Stimulated activated CD4-positive, alpha-beta T cell treated with anti-CD3 and anti-CD28 coated beads, Interleukin-12 subunit alpha, Interleukin-12 subunit beta, amount 100 ng/mL, for 24 hours (primary cell): ENCODE measurements at regions not wholly inside any gene's neighbourhood (a gene's known extent, or its start where the extent isn't known, plus 50 kb on each side); places are given as distances from the start of the nearest gene placed in this dataset.
"Not testable (repeated sequence)": the region's sequence is repeated elsewhere in the genome, so short reads cannot be mapped to it uniquely, and the experiment has no call there.

Source experiments
- DNase-seq, 2 experiments: peaks; one replicate each; pipeline ENCODE4 v3.0.0-alpha.2; 2020; ENCODE audit warnings: low read depth in 2 of 2

DNA sequence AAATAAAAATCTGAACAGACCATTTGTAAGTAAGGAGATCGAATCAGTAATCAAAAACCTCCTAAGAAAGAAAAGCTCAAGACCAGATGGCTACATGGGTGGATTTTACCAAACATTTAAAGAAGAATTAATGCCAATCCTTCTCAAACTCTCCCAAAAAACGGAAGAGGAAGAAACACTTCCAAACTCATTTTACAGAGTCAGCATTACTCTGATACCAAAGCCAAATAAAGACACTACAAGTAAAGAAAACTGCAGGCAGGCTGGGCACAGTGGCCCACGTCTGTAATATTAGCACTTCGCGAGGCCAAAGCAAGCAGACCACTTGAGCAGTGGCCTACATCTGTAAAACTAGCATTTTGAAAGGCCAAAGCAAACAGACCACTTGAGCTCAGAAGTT lies 159.8 kb downstream of the DPY19L2 start:
- no peak for DNase-seq

DNA sequence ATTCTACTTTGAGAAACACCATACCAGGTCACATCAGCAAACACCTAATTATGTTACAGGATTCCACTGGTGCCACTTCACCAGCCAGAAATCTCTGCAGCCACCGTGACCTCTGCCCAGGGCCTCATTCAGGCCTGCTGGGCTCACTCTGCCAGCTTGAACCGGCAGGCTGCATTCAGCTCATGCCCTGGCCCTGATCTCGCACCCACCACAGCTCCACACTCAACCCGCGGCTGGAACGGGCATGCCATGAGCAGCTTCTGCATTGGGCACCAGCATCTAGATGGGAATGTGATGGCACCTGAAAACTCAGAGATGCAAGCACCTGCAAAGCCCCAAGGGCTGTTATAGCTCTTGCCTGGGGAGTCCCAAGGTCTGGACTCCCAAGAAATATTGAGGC lies 168.7 kb downstream of the DPY19L2 start:
- DNase-seq: no peak

DNA sequence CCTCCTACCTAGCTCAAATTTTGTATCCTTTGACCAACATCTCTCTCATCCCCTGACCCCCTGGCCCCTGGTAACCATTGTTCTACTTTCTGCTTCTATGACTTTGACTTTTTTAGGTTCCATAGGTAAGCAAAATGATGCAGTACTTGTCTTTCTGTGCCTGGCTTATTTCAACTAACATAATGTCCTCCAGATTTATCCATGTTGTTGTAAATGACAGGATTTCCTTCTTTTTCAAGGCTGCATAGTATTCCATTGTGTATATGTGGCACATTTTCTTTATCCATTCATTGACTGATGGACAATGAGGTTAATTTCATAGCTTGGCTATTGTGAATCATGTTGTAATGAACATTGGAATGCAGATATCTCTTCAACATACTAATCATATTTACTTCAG lies 170.1 kb downstream of the DPY19L2 start:
- DNase-seq: no peak

DNA sequence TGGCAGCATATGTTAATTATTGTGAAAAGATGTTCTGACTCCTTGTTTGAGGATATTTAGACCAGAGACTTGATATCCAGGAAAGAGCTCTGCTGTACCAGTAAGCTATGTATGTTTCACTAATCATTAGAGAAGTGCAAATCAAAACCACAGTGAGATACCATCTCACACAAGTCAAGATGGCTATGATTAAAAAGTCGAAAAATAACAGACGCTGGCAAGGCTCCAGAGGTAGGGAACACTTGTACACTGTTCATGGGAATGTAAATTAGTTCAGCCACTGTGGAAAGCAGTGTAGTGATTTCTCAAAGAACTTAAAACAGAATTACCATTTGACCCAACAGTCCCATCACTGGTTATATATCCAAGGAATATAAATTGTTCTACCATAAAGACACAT lies 171.6 kb downstream of the DPY19L2 start:
- no peak for DNase-seq

DNA sequence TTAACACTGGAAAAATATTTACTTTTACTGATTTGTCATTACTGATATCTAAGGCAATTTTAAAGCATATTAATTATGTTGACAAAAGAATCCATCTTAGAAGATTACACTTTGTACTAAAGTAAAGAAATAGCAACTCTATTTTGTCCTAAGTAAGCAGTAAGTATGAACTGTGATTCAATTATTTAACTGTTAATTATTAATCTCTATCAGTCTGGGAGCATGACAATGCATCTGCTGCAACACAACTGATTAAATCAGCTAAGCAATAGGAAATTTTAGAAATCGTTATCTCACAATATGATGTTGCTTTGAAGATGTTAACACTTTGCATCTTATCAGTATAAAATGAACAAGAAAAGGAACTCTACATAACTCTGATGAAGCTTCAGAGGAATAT lies 172.3 kb downstream of the DPY19L2 start:
- no peak for DNase-seq

DNA sequence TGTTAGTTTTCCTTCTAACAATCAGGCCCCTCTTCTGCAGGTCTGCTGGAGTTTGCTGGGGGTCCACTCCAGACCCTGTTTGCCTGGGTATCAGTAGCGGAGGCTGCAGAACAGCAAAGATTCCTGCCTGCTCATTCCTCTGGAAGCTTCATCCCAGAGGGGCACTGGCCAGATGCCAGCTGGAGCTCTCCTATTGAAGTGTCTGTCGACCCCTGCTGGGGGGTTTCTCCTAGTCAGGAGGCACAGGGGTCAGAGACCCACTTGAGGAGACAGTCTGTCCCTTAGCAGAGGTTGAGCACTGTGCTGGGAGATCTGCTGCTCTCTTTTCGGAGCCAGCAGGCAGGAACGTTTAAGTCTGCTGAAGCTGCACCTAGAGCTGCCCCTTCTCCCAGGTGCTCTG lies 174.9 kb downstream of the DPY19L2 start:
- not testable (repeated sequence) for DNase-seq

DNA sequence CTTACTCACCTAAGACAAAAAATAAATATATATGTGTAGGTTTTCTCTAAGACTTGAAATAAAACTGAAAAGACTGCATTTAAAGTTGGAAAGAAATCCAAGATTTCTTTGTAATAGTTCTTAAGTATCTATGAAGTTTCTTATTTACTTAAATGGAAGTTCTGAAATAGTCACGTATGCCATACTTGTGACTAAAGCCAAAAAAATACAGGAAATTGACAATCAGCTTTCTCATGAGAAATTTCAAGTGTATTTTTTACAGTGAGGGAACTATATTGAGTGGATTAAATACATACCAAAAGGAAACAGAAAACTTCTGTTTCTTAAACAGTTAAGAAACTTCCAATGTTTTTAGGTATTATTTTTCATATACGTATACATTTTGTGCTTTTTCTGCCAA lies 188.1 kb downstream of the DPY19L2 start:
- DNase-seq: no peak

DNA sequence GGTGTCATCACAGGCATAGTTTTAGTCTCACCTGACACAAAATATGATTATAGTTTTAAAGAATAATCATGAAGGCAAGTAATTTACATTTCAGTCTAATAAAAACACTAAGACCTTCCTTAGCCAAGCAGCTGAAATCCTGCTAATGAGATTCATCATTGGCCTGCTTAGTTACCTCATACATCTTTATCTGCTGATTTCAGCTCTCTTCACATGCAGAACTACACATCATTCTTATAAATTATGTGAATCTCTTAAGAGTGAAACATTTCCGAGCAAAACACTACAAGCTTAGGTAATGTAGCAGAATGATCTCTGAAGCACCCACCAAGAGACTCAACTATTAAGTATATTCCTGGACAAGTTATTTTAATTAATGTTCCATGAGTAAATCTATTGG lies 198.1 kb downstream of the DPY19L2 start:
- DNase-seq: no peak

DNA sequence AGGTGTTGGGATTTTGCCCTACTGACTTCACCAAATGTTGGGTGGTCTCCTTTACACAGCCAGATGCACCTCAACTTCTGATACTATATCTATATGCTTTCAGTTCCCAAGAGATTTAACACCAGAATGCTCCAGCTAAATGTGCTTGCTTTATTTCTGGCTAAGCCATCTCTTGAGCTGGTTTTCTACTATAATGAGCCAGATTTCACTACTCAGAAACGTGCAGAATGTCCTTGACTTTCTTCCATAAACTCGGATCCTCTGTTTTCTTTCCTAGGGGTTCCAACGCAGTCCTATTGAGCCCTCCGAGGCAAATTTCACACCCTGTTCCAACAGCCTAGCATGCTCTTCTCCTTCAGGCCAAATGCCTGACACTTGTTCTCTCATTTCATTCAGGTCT lies 200.3 kb downstream of the DPY19L2 start:
- no peak for DNase-seq

DNA sequence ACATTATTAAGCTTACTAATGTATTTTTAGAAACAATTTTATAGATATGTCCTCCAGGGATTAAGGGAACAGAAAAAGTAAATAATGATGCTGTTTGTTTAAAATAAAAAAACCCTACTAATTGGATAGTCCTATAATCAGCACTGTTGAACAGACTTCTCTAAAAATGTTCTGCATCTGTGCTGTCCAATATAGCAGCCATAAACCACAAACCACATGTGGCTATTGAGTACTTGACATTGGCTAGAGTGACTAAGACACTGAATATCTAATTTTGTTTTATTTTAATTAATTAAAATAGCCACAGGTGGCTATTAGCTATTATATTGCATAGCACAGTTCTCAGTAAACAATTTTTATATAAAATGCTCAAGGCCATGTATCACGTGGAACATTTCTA lies 210.4 kb downstream of the DPY19L2 start:
- DNase-seq: no peak

DNA sequence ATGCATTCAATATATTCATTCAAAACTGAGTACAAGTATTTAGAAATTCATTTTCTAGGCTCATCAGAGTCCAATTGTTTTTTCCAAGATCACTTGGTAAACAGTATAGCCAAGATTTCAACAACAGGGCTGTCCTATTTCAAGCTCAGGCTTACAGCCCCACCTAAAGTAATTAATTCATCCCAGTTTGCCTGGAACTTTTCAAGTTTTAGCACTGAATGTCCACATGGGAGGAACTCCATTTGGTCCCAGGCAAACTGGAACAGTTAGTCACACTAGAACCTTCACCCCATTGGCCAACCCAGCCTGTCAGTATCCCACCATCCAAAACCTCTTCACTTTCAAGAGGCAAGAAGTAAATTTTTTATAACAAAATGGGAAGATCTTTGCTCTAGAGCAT lies 210.9 kb downstream of the DPY19L2 start:
- no peak for DNase-seq

DNA sequence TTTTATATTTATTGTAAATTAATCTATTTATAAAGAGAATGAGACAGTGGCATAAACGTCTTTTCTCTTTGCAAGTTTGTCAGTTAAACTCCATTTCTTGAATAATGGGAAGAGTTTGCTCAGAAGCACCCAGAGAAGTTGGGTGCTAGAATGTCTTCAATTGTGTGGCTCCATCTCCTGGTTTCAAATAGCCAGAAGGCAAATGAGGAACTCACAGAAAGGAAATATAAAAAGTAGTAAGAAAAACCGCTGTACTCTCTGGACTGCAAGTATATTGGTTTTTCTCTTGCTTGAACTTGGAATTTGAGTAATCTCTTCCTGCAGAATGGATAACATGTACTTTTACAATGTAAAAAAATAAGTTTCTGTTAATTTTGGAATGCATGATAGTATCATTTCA lies 217.5 kb downstream of the DPY19L2 start:
- DNase-seq: no peak

DNA sequence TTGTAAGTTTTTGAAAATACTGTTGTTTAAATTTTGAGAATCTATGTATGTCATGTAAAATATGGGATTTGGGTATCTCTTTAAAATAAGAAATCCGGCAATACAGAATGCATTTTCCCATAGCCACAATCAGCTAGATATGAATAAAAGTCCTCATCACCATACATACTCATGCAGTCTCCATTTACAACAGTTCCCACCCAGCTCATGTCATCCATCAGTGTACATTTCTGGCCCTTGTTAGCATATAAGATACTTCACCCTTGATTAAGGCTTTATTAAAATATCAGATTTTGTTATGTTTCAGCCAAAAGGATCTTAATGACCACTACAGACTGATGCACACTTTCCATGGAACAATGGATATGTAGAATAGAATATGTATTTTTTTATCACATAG lies 218.0 kb downstream of the DPY19L2 start:
- DNase-seq: no peak

DNA sequence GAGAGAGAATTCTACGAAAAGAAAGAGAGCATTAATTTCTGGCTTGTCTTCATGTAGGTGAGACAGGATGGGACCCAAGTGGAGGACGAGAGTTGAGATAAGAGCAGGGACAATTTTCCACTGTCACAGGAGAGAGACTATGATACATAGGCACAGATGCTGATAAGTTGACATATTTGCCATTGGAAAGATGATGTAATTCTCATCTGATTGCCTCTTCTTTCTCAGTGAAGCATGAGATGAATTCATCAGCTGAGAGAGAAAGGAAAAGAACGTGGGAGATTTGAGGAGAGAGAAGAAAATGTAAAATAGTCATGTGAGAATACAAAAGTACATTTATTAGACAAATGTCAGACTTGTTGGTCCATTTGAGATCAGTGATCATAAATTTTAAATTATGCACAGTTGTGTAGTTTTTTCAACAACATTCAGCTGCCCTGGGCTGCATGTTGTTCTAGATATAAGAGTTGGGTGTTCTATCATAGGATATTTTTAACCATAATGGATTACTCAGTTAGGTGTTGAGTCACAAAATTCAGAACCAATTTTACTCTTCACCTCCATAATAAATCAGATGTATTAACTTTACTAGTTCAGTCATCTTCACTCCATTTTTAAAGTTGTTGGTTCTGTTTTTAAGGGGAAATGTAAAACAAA lies 222.9 kb downstream of the DPY19L2 start:
- no peak for DNase-seq

DNA sequence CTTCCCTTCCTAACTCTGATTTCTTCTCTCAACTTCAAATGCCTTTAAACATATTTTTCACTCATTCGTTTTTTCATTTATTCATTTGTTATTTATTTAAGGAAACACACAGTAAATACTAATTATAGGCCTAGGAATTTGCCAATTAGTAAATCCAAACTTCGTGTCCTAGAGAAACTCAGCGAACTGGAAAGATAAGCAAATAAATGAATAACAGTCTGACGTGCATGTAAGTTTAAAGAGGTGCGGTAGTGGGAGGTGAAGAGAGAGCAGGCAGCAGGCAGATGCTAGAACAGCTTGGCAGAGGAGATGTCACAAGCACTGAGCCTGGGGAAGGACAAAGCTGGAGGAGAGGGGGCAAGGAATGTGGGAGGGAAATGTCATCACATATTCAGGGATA lies 228.2 kb downstream of the DPY19L2 start:
- DNase-seq: no peak

DNA sequence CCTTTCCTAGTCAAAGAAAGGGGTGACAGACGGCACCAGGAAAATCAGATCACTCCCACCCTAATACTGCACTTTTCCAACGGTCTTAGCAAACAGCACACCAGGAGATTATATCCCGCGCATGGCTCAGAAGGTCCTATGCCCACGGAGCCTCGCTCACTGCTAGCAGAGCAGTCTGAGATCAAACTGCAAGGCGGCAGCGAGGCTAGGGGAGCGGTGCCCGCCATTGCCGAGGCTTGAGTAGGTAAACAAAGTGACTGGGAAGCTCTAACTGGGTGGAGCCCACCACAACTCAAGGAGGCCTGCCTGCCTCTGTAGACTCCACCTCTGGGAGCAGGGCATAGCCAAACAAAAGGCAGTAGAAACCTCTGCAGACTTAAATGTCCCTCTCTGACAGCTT lies 233.9 kb downstream of the DPY19L2 start:
- DNase-seq: not testable (repeated sequence)

DNA sequence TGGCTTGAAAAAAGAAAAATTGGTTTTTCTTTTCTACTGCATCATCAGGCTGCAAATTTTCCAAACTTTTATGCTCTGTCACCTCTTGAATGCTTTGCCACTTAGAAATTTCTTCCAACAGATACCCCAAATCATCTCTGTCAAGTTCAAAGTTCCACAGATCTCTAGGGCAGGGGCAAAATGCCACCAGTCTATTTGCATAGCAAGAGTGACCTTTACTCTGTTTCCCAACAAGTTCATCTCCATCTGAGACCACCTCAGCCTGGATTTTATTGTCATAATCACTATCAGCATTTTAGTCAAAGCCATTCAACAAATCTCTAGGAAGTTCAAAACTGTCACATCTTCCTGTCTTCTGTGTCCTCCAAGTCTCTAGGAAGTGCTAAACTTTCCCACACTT lies 240.3 kb downstream of the DPY19L2 start:
- DNase-seq: not testable (repeated sequence)

DNA sequence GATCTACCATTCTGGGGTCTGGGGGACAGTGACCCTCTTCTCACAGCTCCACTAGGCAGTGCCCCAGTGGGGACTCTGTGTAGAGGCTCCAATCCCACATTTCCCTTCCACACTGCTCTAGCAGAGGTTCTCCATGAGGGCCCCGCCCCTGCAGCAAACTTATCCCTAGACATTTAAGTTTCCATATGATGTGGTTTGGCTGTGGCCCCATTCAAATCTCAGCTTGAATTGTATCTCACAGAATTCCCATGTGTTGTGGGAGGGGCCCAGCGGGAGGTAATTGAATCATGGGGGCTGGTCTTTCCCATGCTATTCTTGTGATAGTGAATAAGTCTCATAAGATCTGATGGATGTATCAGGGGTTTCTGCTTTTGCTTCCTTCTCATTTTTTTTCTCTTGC lies 241.3 kb downstream of the DPY19L2 start:
- not testable (repeated sequence) for DNase-seq

DNA sequence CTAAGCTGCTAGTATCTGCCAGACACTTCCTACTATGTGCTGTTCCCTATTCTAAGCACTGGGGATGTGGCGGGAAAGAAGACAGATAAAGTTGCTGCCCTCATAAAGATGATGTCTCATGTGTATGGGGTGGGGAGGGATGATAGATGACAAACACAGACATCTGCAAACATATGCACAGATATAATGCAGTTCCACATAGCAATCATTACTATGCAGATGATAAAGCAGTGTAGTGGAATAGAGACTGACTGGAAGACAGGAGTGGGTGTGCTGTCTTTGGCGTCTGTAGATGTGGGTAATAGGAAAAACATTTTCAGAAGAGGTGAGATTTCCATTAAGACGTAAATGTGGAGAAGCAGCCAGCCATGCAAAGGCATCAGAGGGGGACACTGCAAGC lies 243.6 kb downstream of the DPY19L2 start:
- no peak for DNase-seq

DNA sequence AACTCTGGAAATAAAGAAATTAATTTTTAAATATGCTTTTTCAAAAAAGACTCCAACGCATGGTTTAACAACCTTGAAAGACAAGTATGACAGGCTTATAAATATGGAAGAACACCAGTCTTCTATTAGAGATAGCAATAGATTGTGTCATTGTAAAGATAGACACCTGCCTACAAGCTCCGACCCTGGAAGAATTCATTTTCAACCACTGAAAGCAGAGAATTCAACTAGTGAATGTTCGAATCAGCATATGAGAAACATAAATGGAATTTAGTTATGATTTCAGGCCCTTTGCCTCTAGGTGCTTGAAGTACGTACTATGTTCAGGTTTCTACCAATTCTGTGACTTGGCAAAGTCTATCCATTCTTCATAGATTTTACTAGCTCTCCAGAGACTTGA lies 244.5 kb downstream of the DPY19L2 start:
- DNase-seq: no peak

DNA sequence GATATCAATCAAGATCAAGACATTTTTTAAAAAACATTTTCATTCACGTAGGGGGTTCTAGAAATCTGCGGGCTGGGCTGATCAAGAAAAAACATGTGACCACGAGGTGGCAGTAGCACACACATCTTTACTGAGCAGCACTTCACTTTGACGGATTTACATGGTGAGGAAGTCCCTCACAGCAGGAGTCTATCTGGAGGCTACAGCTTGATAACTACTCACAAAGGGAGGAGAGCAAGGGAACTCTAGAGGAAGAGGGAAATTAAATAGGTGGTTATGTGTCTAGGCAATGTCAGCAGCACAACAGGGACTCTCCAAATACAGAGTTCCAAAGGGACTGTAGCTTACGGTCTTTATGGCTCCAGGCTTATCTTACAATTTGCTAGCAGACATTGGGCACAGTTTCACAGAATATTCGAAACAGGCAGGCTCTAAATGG lies 248.1 kb downstream of the DPY19L2 start:
- DNase-seq: peak in 1 of 2 experiments; percentile 25

DNA sequence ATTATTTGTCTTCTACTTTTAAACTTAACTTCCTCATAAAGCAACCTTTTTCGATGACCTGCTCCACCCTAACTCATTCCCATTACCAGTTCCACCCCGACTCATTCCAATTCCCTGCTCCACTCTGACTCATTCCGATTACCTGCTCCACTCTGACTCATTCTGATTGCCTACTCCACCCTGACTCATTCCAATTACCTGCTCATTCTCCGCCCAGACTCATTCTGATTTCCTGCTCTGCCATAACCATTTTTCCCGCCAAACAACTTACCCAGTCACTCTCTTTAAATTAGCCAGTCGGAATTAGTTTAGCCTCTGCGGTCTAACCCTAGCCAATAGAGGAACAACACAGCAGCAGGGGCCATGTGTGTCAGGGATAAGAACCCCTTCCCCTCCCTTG lies 249.1 kb downstream of the DPY19L2 start:
- no peak for DNase-seq

DNA sequence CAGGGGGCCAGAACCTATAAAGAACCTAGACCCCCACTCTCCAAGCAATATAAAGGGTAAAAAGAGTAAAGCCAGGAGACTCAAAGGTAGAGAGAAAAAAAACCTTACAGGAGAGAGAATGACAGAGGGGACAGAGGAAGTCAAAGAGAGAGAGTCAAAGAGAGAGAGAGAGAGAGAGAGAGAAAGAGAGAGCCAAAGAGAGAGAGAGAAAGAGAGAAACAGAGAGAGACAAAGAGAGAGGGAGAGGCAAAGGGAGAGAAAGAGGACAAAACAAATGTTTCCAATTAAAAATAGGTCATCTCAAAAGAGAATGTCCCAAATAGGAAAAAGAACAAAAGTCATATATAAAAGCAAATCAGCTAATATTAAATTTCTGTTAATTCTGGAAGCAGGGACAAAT lies 251.5 kb downstream of the DPY19L2 start:
- no peak for DNase-seq

DNA sequence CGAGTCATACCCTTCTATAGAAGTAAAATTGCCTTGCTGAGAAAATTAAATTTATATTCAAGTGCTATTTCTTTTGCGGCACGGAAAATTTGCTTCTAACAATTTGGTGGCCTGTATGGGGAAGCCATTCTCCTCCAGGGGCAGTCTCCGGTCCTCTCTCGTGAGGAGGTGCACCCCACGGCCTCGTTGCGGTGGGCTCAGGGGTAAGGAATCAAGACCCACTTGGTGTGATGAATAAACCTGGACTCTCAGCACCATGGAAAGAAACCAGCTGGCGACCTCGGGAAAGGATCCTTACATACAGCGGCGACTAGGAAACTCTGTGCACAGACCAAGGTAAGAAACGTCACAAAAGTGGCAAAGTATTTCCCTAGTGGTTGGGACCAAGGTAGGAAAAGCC lies 252.9 kb downstream of the DPY19L2 start:
- DNase-seq: no peak
